Prostate gland (tissue), 2 donors: ENCODE measurements at regions not wholly inside any gene's neighbourhood (a gene's known extent, or its start where the extent isn't known, plus 50 kb on each side); places are given as distances from the start of the nearest gene placed in this dataset.
A peak's percentile ranks its signal among the peaks of the same experiment; 100 is the strongest.

Experiments
- DNase-seq: peaks from one replicate; pipeline ENCODE4 v3.0.0-alpha.2; 2019; ENCODE audit warnings: low spot score
- H3K27ac ChIP-seq, 2 donors: fragments of 200-600 bp; sonication (generic); 2 replicates each; pipeline ENCODE4 v1.5.1; 2017 to 2019
- H3K27me3 ChIP-seq: fragments of 200-600 bp; sonication (generic); replicated peaks from 2 replicates; pipeline ENCODE4 v1.5.1; 2019; ENCODE audit not compliant: insufficient read depth
- H3K36me3 ChIP-seq, 2 donors: fragments of 200-600 bp; sonication (generic); 1 replicate in 1 of 2; 2 replicates in 1 of 2; pipeline versions ENCODE4 v1.5.1 to v1.8.1; 2017 to 2019
- H3K4me1 ChIP-seq: fragments of 200-600 bp; sonication (generic); replicated peaks from 2 replicates; pipeline ENCODE4 v1.5.1; 2019
- H3K4me3 ChIP-seq, 2 donors: fragments of 200-600 bp; sonication (generic); 2 replicates each; pipeline ENCODE4 v1.5.1; 2017 to 2019
- H3K9me3 ChIP-seq: fragments of 200-600 bp; sonication (generic); 2 replicates; pipeline ENCODE4 v1.5.1; 2017
- CTCF ChIP-seq, 4 experiments: fragments of 200-600 bp in 2 of 4; fragments of 450-650 bp in 2 of 4; sonication (generic) in 2 of 4; IDR thresholded peaks; 1 replicate in 3 of 4; 2 replicates in 1 of 4; pipeline ENCODE4 v1.5.1; 2016 to 2019; ENCODE audit warnings: antibody characterized with exemption in 4 of 4, mild to moderate bottlenecking in 2 of 4, moderate library complexity in 2 of 4
- POLR2A ChIP-seq: fragments of 450-650 bp; IDR thresholded peaks from one replicate; pipeline ENCODE4 v1.6.1; 2016; ENCODE audit warnings: antibody characterized with exemption, mild to moderate bottlenecking
- POLR2AphosphoS5 ChIP-seq: sonication (generic); formaldehyde crosslinking; IDR thresholded peaks from one replicate; pipeline ENCODE4 v1.6.1; 2017; ENCODE audit warnings: antibody characterized with exemption
- WGBS: methylation state at CpG from one replicate; pipeline ENCODE4 v1.1.5; 2018; 5-methylcytosine and 5-hydroxymethylcytosine counted together
- intact Hi-C: fragments of 100-400 bp; cut with DNase I; formaldehyde crosslinking; loops from one replicate; pipeline ENCODE4 v1.14.2; 2022

- no peak overlapping the region for H3K4me3 ChIP-seq
- TF ChIP-seq POLR2A = no peak
- TF ChIP-seq CTCF (IDR thresholded peaks at IDR 0.05) = peak in 1 of 4 experiments; percentile 28
- WGBS = 63% methylated on average over 4 of the region's 4 CpGs
- H3K36me3 ChIP-seq = no peaks in the 10 kb centered on the region
- H3K9me3 ChIP-seq = no peaks in the 10 kb centered on the region
- no peaks in the 10 kb centered on the region for H3K27me3 ChIP-seq
- no peaks in the 10 kb centered on the region for H3K4me1 ChIP-seq
- no peak for DNase-seq
- intact Hi-C loops = loop anchor here (10.0 kb wide), 1 partner anchor 125 kb away; no protein-coding TSS in a partner anchor
- H3K27ac ChIP-seq = no peak overlapping the region
These were observed 548.7 kb upstream of the DIPK2B start for GRCh38 chrX:45749375-45749774.

GRCh38 chrX:45748369-45748774 lies 547.7 kb upstream of the DIPK2B start:
- intact Hi-C loops = loop anchor here (10.0 kb wide), 1 partner anchor 124 kb away; no protein-coding TSS in a partner anchor
- H3K4me1 ChIP-seq = no peaks in the 10 kb centered on the region
- no peak overlapping the region for H3K4me3 ChIP-seq
- 90% methylated on average over 1 of the region's 1 CpG for WGBS
- no peaks in the 10 kb centered on the region for H3K27me3 ChIP-seq
- no peaks in the 10 kb centered on the region for H3K9me3 ChIP-seq
- no peaks in the 10 kb centered on the region for H3K36me3 ChIP-seq
- no peak for TF ChIP-seq POLR2AphosphoS5
- no peak for TF ChIP-seq POLR2A
- TF ChIP-seq CTCF (IDR thresholded peaks at IDR 0.05) = no peak
- H3K27ac ChIP-seq = no peak overlapping the region
- no peak for DNase-seq

- H3K27me3 ChIP-seq = no peaks in the 10 kb centered on the region
- H3K4me1 ChIP-seq = no peaks in the 10 kb centered on the region
- 34% methylated on average over 4 of the region's 4 CpGs for WGBS
- no peak for TF ChIP-seq POLR2A
- TF ChIP-seq POLR2AphosphoS5 = no peak
- no peak for TF ChIP-seq CTCF (IDR thresholded peaks at IDR 0.05)
- no peak for DNase-seq
- H3K36me3 ChIP-seq = no peaks in the 10 kb centered on the region
- H3K4me3 ChIP-seq = no peak overlapping the region
- H3K27ac ChIP-seq = no peak overlapping the region
- H3K9me3 ChIP-seq = no peaks in the 10 kb centered on the region
- intact Hi-C loops = loop anchor here (10.0 kb wide), 1 partner anchor 123 kb away; no protein-coding TSS in a partner anchor
These were observed 547.2 kb upstream of the DIPK2B start for GRCh38 chrX:45747905-45748304.

- intact Hi-C loops = loop anchor here (10.0 kb wide), 1 partner anchor 121 kb away; no protein-coding TSS in a partner anchor
- no peak for DNase-seq
- Histone ChIP-seq H3K27ac (no peak overlapping the region), H3K4me1 (no peaks in the 10 kb centered on the region), H3K4me3 (no peak overlapping the region), H3K9me3 (no peaks in the 10 kb centered on the region), H3K27me3 (no peaks in the 10 kb centered on the region), H3K36me3 (no peaks in the 10 kb centered on the region)
- TF ChIP-seq CTCF (IDR thresholded peaks at IDR 0.05) = no peak
- TF ChIP-seq POLR2A = no peak
- no peak for TF ChIP-seq POLR2AphosphoS5
These were observed 544.8 kb upstream of the DIPK2B start for GRCh38 chrX:45745479-45745878.

- no peaks in the 10 kb centered on the region for H3K9me3 ChIP-seq
- no peak overlapping the region for H3K4me3 ChIP-seq
- no peak overlapping the region for H3K27ac ChIP-seq
- no peaks in the 10 kb centered on the region for H3K4me1 ChIP-seq
- no peaks in the 10 kb centered on the region for H3K36me3 ChIP-seq
- no peaks in the 10 kb centered on the region for H3K27me3 ChIP-seq
- TF ChIP-seq POLR2A = no peak
- no peak for TF ChIP-seq POLR2AphosphoS5
- no peak for DNase-seq
- intact Hi-C loops = loop anchor here (10.0 kb wide), 1 partner anchor 119 kb away; no protein-coding TSS in a partner anchor
- WGBS = 96% methylated on average over 6 of the region's 6 CpGs
These were observed 543.4 kb upstream of the DIPK2B start for GRCh38 chrX:45743906-45744625.
